GM18868 (cell line): ENCODE measurements at regions not wholly inside any gene's neighbourhood (a gene's known extent, or its start where the extent isn't known, plus 50 kb on each side); places are given as distances from the start of the nearest gene placed in this dataset.

ENCODE experiments used
- ATAC-seq: cut with Tn5 transposase; IDR thresholded peaks from one replicate; pipeline ENCODE4 v1.9.1; 2021; ENCODE audit warnings: mild to moderate bottlenecking, moderate library complexity; ENCODE audit not compliant: unreplicated experiment

DNA sequence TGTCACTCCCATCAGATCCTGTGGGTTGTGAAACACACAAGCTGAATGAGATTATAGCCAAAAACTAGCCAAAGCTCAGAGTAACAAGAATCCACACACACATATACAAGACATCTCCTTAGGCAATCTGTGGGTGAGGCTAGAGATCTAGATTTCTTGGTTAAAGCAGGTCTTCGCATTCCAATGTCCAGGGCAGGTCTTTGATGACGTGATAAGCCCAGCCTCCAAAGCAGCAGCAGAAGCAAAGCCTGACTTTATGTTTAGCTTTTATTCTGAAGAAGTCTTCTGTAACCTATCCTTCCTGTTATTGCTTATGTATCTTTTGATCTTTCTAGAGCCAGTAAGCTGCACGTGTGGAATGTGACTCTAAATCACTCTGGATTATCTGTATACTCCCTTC, 199.1 kb upstream of the SLC30A5 start:
- no peak for ATAC-seq

DNA sequence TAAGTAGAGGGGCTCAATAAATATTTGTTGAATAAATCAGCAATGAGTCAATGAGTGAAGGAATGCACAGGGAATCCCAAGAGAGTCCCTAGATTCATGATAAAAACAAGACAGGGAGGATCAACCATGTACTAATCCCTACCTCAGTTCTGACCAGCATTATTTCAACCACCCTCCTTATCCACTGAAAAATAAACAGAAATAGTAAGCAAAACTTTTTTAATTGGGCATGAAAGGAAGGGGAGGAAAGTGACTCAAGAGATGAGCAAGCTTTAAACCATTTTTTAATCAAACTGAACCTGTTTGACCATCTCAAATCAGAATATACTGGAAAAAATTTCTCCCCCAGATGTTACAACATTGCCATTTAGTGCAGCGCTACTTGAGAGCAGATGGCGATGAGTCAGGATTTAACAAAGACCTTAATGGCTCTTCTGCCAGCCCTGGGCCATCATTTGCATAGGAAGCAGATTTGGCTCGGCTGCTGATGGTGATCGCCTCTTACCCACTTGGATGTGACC, 194.8 kb upstream of the SLC30A5 start:
- ATAC-seq: no peak

DNA sequence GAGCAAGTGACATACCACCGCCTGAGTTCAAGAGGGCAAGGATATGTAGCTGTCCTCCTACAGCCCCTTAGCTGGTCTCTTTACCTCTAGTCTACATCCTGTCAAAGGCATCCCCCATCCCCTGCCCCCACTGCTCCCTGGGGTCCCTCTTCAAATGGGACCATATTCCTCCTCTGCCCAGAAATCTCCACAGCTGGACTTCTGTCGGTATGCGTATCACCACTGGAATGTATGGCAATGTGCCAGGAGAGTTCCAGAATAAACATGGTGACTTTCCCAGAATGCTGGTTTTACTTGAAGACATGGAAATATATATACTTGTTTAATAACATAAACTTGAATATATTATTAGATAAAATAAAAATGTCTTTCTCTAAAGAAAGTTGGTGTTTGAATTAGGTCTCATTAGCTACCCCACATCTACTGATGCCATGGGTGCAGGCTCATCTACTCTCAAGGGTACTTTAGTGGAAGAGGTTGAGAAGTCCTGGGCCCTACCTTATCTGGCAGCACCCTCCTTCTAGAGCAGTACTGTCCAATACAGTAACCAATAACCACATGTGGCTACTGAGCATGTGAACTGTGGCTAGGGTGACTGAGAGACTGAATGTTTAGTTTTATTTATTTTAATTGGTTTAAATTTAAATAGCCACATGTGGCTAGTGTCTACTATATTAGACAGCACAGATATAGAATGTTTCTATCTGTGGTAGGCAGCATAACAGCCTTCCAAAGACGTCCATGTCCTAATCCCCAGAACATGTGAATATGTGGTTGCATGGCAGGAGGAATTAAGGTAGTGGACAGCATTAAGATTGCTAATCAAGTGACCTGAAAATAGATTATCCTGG, 181.7 kb upstream of the SLC30A5 start:
- no peak for ATAC-seq

DNA sequence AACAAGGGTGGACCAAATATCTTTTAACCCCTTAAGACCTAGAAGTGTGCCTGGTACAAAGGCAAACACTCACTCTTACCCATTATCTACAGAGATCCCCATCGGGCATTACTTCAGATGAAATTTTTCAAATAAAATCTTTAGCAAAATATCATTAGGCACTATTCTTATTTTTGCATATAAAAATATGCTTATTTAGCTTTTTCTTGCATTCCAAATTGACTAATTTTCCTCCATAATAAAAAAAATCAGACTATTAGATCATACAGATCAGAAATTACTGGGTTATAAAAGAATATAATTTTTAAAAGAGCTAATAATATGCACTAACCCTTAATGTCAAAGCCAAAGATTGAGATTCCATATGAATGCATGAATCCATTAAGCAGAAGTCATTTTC, 178.7 kb upstream of the SLC30A5 start:
- ATAC-seq: no peak

DNA sequence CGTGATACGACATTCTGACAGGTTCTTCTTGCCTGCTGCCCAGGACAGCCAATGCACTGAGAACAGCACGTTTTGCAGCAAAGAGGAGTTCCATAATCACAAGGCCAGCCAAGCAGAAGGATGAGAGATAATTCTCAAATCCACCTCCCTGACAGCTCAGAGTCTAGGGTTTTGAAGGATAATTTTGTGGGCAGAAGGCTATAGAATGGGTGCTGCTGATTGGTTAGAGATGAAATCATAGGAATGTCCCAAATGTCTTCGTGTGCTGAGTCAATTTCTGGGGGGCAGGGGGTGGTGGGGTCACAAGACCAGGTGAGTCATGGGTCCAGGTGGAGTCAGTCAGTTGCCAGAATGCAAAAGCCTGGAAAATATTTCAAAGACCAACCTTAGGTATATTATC, 175.5 kb upstream of the SLC30A5 start:
- ATAC-seq: no peak

DNA sequence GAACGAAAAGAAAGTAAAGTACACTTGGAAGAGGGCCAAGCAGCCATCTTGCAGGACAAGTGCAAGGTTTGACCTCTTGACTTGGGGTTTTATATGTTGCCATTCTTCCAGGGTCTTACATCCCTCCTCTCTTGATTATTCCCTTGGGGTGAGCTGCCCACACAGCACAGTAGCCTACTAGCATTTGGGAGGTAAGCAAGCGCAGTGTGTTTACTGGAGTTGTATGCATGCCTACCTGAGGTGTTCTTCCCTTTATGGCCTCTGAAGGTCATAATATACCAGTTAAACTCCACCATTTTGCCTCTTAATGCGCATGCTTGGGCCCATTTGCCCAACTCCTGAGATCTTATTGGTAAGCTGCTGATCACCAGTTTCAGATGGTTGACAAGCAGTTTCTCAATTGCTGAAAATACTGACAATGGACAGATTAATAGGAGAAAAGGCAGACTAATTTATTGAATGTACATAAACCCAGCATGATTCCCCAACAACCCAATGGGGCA, 173.8 kb upstream of the SLC30A5 start:
- ATAC-seq: no peak

DNA sequence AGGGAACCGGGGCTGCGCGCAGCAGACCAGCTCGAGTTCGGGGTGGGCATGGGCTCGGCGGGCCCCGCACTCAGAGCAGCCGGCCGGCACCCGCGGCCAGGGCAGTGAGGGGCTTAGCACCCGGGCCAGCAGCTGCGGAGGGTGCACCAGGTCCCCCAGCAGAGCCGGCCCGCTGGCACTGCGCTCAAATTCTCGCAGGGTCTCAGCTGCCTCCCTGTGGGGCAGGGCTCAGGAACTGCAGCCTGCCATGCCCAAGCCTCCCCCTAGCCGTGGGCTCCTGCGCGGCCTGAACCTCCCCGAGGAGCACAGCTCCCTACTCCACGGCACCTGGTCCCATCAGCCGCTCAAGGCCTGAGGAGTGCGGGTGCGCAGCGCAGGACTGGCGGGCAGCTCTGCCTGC, 172.9 kb upstream of the SLC30A5 start:
- ATAC-seq: no peak

DNA sequence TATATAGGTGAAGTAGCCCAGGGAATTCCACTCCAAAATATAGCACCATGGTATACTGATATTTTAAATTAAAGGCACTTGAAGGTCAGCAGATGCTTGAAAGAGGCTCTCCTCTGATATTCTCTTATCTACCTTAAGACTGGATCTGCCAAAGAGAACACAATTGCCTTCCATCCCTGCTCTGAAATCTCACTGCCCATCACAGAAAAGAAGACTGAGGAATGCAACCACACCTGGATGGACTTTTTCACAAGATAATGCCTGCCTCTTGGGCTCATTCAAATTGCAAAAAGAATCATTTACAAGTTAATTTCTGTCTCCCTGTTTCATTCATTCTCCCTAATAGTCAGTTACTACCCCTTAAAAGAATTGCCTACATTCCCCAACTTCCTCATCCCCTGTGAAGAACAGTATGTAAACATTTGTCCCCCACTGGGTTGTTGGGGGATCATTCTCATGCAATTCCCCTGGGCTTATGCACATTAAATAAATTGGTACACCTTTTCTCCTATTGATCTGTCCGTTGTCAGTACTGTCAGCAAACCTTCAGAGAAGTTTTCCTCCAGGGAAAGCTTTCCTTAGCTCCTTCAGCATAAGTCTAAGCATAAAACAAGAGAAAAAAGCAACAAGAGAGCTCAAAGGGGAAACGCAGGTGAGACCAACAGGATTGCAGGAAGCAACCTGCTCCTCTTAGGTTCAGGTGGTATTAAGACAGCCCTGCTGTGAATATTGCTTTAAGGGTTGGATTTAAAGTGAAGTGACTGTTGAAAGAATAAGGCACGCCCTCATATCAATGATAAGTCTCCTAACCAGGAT, 171.4 kb upstream of the SLC30A5 start:
- ATAC-seq: no peak

DNA sequence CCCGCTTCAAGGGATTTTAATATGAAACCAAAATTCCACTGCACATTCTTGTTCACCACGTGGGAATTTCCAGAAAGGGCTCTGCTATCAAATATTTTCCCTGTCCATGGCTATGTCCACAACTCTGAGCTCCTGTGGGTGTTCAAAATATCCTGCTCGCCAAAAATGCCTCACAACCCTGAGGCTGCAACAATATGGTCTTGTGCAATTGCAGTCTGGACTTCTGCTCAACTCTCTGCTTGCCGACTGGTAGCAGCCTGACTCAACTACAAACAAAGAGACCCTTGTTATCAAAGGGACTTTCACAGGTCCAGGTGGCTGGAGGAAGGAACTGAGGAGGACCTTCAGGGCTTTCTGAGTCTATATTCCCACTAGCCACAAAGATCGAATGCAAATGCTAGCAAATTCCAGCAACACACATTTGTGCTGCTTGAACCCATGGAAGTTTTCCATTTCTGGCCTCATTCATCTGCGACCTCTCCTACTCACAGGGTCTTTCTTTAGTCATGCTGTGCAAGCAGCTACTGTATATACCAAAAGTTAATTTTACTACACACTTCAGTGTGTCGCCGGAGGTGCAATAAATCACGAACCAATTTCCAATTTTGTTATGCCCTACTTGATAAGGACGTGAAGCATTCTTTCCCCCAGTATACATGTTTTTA, 169.2 kb upstream of the SLC30A5 start:
- no peak for ATAC-seq

DNA sequence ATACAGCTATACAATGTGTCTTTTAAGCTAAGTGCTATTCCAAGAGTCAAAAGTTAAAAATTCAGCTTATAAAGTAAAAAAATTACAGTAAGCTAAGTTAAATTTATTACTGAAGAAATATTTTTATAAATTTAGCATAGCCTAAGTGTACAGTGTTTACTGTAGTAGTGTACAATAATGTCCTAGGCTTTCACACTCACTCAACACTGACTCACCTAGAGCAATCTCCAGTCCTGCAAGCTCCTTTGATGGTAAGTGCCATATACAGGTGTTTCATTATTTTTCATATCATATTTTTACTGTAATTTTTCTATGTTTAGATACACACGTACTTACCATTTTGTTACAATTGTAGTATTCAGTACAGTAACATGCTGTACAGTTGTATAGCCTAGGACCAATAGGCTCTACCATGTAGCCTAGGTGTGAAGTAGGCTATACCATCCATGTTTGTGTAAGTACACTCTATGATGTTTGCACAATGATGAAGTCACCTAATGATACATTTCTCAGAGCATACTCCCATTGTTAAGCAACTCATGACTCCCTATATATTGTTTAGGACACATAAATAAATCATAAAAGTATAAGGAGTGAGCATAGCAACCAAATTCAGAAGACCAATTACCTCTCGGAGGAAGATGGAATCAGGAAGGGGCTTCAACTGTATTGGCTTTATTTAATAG, 165.1 kb upstream of the SLC30A5 start:
- ATAC-seq: no peak

DNA sequence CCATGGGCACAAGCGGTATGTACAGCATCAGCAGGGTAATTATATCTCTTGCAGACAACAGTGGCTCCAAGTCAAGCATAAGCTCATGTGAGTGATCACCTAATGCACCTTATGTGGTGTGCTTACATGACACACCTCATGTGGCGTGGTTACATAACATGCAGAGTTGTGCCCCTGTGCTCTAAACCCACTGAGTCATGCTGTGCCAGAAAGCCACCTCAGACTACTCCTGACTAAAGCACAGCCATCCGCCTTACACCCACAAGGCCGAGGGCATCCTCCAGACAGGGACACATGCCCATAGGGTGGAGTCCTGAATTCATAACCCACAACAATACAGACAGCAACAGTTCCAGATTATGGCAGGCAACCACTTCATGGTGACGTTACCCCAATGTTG, 163.7 kb upstream of the SLC30A5 start:
- ATAC-seq: no peak

DNA sequence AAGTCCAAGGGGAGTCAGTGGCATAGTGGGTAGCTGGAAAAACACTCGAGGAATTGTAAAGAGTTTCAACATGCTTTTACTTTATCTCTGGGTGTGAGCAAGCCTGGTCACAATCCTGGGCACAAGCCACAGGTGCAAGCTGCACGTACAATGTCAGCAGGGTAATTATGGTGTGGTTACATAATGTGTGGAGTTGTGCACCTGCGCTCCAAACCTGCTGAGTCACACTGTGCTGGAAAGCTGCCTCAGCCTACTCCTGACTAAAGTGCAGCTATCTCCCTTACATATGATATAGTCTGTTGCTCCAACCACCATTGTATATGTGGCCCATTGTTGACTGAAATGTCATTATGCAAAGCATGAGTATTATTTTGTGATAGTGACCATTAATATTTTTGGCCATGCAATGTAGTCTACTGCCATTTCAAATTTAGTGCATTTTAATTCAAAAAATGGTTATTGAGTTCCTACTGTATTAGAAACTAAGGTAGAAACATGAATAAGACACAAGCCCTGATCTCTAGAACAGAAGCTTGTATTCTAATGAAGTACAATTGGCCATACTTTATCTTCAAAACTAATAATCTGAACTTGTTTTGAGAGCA, 160.9 kb upstream of the SLC30A5 start:
- ATAC-seq: no peak

DNA sequence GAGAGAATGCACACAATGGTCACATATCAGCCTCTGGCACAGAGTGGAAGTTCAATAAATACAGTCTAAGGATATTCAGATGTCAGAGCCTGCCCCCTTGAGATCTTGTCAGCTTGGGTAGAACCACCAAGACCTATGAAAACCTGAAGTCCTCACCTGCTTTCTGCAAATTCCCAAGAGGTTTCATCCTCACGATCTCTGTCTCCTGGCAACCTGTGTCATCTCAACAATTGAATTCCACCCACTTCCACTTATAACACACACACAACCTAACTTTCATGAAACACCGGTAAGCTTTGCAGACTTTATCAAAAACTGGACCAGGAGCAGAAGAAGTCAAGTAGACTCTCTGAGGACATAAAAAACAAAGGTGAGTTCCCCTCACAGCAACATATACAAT, 151.6 kb upstream of the SLC30A5 start:
- no peak for ATAC-seq

DNA sequence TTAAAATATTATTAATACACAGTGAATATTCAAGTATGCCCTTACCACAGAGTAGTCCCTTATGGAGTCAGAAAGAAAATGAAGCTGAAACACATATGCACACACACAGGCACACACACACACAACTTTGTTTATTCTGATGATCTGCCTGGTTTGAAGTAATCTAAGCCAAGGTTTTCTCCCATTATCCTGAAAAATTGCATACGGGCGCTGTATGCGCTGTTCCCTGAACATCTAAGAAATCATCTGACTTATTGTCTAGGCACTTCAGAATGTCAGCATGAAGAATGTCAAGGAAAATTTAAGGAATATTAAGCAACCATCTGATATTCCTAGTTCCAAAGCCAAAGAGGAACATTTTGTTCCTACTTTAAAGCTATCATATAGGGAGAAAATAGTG, 147.1 kb upstream of the SLC30A5 start:
- ATAC-seq: no peak

DNA sequence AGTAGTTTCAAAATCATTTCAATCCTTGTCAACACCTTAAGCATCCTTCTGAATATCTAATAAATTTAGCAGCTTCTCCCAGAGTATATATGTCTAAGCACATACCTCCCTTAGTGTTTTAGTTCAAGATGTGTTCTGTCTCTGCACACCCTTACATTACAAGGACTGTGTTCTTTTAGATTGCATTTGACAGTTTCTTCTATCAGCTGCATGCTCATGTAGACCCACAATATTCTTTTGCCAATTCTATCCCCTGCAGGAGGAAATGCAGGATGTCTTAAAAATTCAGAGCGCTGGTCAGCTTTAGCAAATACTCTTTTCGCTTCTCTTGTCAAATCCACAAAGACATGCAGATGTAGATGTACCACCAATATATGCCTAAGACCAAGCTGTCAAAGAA, 145.8 kb upstream of the SLC30A5 start:
- ATAC-seq: no peak

DNA sequence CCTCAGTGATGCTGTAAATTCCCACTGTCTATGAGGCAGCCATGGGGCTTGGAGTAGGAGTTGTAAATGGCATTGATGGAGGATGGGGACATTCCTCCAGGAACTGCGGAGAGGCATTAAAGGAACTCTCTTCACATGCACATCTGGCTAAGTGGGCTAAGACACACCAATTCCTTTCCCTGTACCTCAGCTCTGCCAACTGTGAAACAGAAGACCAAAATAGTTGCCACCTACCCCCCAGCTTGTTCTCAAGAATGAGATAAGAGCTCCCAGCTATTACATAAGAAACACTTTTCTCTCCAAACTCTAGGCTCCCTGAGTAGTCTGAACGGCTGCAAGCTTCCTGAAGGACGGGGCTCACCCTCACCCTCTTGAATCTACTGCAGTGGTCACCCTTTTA, 144.6 kb upstream of the SLC30A5 start:
- ATAC-seq: no peak

DNA sequence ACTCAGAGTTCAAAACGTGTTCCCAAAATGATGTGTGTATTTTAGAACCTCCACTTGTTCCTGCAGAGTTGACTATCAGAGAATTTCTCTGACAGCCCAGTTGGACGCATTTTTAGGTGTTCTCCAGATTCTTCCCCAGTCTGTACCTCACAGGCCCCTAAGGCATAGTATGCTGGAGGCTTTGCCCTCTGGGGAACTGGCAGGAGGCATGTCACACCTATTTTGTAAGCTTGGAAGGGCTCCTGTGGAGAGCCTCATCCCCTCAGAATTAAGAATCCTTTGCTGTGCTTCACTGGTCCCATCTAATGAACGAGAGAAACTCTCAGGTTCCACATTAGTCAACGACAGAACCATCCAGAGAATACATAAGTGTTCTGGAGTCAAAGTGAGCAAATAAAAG, 144.1 kb upstream of the SLC30A5 start:
- no peak for ATAC-seq

DNA sequence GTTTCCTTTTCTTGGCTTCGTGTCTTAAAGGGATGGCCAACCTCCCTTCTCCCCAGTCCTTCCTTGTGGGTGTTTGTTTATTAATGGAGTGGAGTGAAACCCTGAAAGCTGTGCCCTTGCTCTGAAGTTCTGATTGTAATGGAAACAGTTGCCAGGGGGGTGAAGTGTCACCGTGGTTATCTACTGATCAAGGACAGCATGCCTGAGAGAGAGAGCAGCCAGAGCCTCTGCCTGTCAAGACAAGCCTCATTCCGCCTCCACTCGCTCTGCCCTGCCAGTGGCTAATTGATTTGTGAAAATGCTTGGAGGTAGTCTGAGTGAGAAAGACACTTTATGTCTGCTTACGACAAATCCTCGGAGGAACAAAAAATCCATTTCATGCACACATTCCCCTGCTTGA, 143.7 kb upstream of the SLC30A5 start:
- ATAC-seq: no peak

DNA sequence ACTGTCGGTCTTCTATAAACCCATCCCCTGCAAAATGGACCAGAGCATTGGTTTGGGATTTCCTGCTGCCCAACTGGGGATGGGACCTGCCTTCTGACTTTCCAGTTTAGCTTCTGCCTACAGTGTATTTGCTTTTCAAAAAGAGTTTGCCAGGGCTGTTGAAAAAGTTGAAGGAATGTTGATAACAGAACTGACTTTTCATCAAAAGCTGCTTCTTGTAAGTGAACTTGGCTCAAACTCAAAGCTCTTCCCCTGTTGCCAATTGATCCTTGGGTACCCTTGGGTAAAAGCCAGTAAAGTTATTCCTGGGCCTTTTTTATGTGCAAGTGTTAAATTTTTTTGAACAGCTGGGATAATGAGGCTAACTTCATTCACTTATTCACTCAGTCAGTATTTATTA, 142.9 kb upstream of the SLC30A5 start:
- ATAC-seq: no peak

DNA sequence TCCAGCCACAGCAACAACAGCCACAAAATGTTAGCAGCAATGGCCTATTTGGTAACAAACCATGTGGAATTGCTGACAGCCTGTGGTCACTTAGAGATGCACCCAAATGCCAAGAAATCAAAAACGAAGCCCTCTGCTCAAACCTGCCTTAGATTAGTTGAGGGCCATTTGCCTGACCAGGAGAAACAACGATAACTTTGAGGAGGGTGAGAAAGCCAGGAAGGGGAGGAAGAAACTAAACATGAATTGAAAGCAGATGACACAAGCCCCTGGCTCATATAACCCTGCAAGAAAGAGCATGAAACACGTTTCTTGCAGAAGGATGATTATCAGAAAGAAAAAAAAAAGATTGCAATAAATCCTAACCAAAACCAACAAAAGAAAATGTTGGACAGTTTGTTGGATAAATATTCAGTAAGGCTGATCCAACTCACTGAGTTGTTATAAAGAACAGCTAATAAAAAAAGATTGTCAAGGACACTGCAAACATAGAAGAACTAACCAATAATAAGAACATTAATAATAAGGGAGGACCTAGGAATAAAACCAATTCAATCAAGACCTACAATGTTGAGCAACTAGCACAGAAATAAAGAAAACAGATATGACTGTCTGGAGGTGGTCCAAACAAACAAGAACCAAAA, 140.5 kb upstream of the SLC30A5 start:
- ATAC-seq: no peak
